GM12865 (cell line): ENCODE measurements at regions not wholly inside any gene's neighbourhood (a gene's known extent, or its start where the extent isn't known, plus 50 kb on each side); places are given as distances from the start of the nearest gene placed in this dataset.

Source experiments
- DNase-seq: peaks from one replicate; pipeline ENCODE4 v3.0.0; 2010; ENCODE audit warnings: low read depth
- H3K4me3 ChIP-seq: 2 replicates; pipeline ENCODE4 v1.5.1; 2011; ENCODE audit warnings: mild to moderate bottlenecking, low read depth, low read length, control low read depth
- CTCF ChIP-seq: IDR thresholded peaks from 2 replicates; pipeline ENCODE4 v1.5.1; 2011; ENCODE audit warnings: low read length, control low read depth, low read depth, inconsistent platforms; ENCODE audit not compliant: insufficient read depth; ENCODE audit errors: missing control alignments

GRCh38 chr18:8498905-8499304, 110.3 kb upstream of the RAB12 start:
- TF ChIP-seq CTCF = no peak
- DNase-seq = no peak
- no peak overlapping the region for H3K4me3 ChIP-seq

- no peak for TF ChIP-seq CTCF
- no peak overlapping the region for H3K4me3 ChIP-seq
- DNase-seq = no peak
Measured at GRCh38 chr18:8499810-8500675, 109.2 kb upstream of the RAB12 start.

- no peak overlapping the region for H3K4me3 ChIP-seq
- no peak for TF ChIP-seq CTCF
- no peak for DNase-seq
Measured at GRCh38 chr18:8501044-8501443, 108.2 kb upstream of the RAB12 start.

- no peak for DNase-seq
- no peak for TF ChIP-seq CTCF
- no peak overlapping the region for H3K4me3 ChIP-seq
Measured at GRCh38 chr18:8503248-8503647, 106.0 kb upstream of the RAB12 start.

- H3K4me3 ChIP-seq = no peak overlapping the region
- DNase-seq = no peak
- no peak for TF ChIP-seq CTCF
Measured at GRCh38 chr18:8504424-8504823, 104.8 kb upstream of the RAB12 start.

- no peak overlapping the region for H3K4me3 ChIP-seq
- no peak for TF ChIP-seq CTCF
- DNase-seq = no peak
Measured at GRCh38 chr18:8504880-8505435, 104.3 kb upstream of the RAB12 start.
